Adrenal gland (tissue), 5 donors: ENCODE measurements at regions not wholly inside any gene's neighbourhood (a gene's known extent, or its start where the extent isn't known, plus 50 kb on each side); places are given as distances from the start of the nearest gene placed in this dataset.
"Not testable (repeated sequence)": the region's sequence is repeated elsewhere in the genome, so short reads cannot be mapped to it uniquely, and the experiment has no call there.

Experiments used
- POLR2A ChIP-seq, 2 donors: fragments of 450-650 bp; IDR thresholded peaks; one replicate each; pipeline ENCODE4 v1.6.1; 2017; ENCODE audit warnings: antibody characterized with exemption in 2 of 2, mild to moderate bottlenecking in 2 of 2, moderate library complexity in 1 of 2
- TF ChIP-seq, protein P1 (sequence below), 6 experiments: fragments of 450-650 bp in 4 of 6; fragments of 200-600 bp in 2 of 6; sonication (generic) in 1 of 6; IDR thresholded peaks; 1 replicate in 5 of 6; 2 replicates in 1 of 6; pipeline versions ENCODE4 v1.5.1 to v1.8.0; 2016 to 2021; ENCODE audit warnings: antibody characterized with exemption in 6 of 6, mild to moderate bottlenecking in 2 of 6, moderate library complexity in 1 of 6
- donor health status: DM: no; HTN: no; CAD: no.

DNA sequence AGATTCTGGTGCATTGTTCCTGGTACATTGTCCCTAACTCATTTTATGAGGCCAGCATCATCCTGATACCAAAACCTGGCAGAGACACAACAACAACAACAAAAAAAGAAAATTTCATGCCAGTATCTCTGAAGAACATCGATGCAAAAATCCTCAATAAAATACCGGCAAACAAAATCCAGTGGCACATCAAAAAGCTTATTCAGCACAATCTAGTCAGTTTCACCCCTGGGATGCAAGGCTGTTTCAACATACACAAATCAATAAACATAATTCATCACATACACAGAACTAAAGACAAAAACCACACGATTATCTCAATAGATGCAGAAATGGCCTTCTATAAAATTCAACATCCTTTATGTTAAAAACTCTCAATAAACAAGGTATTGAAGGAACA is 477.4 kb downstream of the SOCS6 start:
- not testable (repeated sequence) for TF ChIP-seq POLR2A (IDR thresholded peaks at IDR 0.05)
- TF ChIP-seq, protein P1, sequence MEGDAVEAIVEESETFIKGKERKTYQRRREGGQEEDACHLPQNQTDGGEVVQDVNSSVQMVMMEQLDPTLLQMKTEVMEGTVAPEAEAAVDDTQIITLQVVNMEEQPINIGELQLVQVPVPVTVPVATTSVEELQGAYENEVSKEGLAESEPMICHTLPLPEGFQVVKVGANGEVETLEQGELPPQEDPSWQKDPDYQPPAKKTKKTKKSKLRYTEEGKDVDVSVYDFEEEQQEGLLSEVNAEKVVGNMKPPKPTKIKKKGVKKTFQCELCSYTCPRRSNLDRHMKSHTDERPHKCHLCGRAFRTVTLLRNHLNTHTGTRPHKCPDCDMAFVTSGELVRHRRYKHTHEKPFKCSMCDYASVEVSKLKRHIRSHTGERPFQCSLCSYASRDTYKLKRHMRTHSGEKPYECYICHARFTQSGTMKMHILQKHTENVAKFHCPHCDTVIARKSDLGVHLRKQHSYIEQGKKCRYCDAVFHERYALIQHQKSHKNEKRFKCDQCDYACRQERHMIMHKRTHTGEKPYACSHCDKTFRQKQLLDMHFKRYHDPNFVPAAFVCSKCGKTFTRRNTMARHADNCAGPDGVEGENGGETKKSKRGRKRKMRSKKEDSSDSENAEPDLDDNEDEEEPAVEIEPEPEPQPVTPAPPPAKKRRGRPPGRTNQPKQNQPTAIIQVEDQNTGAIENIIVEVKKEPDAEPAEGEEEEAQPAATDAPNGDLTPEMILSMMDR (IDR thresholded peaks at IDR 0.05), result not testable (repeated sequence)
